AG09309 (cell line): ENCODE measurements at regions not wholly inside any gene's neighbourhood (a gene's known extent, or its start where the extent isn't known, plus 50 kb on each side); places are given as distances from the start of the nearest gene placed in this dataset.

ENCODE experiments used
- DNase-seq: peaks from one replicate; pipeline ENCODE4 v3.0.0-alpha.2; 2010; ENCODE audit warnings: low read depth
- H3K4me3 ChIP-seq: 2 replicates; pipeline ENCODE4 v1.5.1; 2011; ENCODE audit warnings: mild to moderate bottlenecking, low read depth, low read length, moderate library complexity; ENCODE audit not compliant: control insufficient read depth
- TF ChIP-seq, protein P1 (sequence below): IDR thresholded peaks from 2 replicates; pipeline ENCODE4 v1.5.1; 2011; ENCODE audit warnings: mild to moderate bottlenecking, low read depth, low read length, inconsistent platforms; ENCODE audit not compliant: insufficient read depth, control insufficient read depth; ENCODE audit errors: missing control alignments

DNA sequence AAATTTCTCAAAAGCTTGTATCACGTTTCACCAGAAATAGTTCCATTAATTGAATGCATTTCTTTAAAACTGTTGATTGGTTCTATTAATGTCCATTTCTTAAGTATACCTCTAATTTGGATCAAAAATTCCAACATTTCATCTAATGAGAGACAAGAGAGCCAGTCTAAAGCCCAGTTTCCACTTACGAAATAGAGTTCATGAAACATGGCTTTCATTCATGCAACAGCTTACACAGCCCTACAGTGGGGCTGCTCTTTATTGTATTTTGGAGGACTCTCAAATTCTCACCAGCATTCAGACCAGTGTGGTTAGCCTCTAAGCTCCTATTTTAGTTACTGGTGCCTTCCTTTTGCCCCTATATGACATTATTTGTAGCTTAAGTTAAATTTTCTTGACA lies 566.9 kb upstream of the RGMB start:
- TF ChIP-seq, protein P1, sequence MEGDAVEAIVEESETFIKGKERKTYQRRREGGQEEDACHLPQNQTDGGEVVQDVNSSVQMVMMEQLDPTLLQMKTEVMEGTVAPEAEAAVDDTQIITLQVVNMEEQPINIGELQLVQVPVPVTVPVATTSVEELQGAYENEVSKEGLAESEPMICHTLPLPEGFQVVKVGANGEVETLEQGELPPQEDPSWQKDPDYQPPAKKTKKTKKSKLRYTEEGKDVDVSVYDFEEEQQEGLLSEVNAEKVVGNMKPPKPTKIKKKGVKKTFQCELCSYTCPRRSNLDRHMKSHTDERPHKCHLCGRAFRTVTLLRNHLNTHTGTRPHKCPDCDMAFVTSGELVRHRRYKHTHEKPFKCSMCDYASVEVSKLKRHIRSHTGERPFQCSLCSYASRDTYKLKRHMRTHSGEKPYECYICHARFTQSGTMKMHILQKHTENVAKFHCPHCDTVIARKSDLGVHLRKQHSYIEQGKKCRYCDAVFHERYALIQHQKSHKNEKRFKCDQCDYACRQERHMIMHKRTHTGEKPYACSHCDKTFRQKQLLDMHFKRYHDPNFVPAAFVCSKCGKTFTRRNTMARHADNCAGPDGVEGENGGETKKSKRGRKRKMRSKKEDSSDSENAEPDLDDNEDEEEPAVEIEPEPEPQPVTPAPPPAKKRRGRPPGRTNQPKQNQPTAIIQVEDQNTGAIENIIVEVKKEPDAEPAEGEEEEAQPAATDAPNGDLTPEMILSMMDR: no peak
- no peak for DNase-seq
- H3K4me3 ChIP-seq: no peak overlapping the region

DNA sequence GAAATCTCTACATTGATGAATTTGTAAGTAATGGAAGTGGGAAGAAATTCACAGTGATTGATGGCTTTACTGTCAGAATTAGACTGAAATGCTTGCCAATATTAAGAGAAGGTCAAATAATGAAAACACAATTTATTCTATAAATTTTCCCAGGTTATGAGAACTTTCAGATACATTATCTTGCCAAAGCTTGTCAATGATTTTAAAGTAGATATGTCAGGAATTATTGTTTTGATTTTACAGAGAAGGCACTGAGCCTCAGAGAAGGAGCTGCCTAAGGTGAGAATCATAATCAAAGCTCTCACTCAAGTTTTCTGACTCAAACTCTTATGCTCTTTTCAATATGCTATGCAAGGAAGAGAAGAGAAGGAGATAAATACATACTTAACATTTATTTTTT lies 564.0 kb upstream of the RGMB start:
- TF ChIP-seq, protein P1: no peak
- no peak for DNase-seq
- no peak overlapping the region for H3K4me3 ChIP-seq

DNA sequence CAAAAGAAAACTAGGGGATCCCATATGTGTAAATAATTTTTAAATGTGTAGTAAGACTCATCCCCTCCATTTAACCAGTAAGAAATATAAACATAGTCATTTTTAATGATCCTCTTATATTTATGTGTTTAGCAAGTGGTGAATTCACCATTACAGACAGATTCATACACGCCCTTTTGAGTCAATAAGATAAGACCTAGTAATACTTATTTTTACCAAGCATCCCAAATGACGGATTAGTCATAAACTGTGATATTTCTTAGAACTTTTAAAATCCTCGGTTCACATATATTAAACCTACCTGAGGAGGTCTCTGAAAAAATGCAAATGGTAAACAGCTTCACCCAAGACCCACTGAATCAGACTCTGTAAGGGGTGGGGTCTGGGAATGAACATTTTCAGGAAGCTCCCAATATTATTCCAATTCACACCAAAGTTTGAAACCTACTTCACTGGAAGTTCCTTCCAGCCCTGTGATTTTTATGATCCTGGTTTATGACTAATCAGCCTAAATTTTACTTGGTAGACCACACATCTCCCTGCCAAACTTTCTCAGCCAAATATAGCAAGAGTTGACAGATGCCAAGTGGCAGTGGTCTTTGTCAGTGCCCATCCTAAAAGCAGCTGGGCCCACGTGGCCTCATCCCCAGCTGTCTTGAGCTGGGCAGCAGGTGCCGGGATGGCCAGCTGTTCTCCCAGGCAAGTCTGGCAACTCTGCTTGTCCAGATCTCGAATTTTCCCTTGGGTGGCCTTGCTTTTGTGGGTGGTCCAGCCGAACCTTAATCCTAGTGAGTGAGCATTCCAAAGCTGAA lies 559.0 kb upstream of the RGMB start:
- TF ChIP-seq, protein P1: no peak
- no peak overlapping the region for H3K4me3 ChIP-seq
- peak; percentile 59 for DNase-seq

DNA sequence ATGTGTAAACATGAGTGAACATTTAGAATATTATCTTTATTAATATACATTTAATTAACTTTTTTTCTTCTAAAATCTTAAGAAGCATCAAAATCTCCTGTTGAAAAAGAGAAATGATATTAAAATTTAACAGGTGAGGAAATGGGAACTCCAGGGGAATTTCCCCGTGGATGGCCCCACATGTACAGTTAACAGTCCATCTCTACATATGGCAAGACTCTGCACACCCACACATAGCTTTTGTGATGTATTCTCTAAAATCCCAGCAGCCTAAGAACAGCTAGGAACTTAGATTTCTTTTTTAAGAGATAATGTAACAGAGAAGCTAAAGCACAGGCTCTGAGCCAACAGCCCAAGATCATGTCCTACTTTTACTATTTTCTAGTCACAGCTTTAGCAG lies 556.3 kb upstream of the RGMB start:
- no peak for DNase-seq
- TF ChIP-seq, protein P1: no peak
- H3K4me3 ChIP-seq: no peak overlapping the region

DNA sequence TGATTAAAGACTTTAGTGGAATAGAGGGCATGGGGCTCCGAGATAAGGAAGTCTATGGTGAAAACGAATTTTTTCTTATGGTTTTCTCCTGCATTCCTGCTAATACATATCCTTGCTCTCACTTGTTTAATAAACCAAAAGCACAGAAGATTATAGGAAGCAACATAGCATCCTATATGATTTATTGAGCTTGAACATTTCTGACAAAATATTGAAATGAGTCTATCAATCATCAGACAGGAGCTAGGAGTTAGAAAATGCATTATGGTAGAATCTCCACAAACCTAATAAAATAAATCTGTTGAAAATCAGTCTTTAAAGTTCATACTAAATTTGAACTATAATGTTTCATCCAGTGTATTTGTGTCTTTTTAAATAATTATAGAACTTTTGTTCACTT lies 554.6 kb upstream of the RGMB start:
- DNase-seq: no peak
- no peak overlapping the region for H3K4me3 ChIP-seq
- TF ChIP-seq, protein P1: no peak

DNA sequence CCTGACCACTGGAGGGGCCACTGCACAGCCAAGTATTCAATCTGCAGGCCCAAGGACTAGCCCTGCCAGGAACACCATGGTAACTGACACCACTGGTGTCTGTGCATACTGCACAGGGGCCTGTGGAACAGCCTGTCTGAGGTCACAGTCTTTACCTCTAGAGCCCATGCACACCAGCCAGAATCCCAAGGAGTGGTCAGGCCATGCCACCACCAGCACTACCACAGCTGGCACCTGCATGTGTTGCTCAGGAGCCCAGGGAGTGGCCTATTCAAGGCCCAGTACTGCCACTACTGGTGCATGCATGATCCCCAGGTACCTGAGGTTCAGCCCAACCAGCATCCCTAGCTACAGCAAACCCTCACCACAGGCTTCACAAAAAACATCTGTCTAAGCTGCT lies 546.0 kb upstream of the RGMB start:
- no peak for DNase-seq
- H3K4me3 ChIP-seq: no peak overlapping the region
- TF ChIP-seq, protein P1: no peak
